GM12872 (cell line): ENCODE measurements at regions not wholly inside any gene's neighbourhood (a gene's known extent, or its start where the extent isn't known, plus 50 kb on each side); places are given as distances from the start of the nearest gene placed in this dataset.

Experiments used
- TF ChIP-seq, protein P1 (sequence below): IDR thresholded peaks from 3 replicates; pipeline ENCODE4 v1.5.1; 2011; ENCODE audit warnings: low read depth, mild to moderate bottlenecking, low read length, moderate library complexity; ENCODE audit not compliant: insufficient read depth

DNA sequence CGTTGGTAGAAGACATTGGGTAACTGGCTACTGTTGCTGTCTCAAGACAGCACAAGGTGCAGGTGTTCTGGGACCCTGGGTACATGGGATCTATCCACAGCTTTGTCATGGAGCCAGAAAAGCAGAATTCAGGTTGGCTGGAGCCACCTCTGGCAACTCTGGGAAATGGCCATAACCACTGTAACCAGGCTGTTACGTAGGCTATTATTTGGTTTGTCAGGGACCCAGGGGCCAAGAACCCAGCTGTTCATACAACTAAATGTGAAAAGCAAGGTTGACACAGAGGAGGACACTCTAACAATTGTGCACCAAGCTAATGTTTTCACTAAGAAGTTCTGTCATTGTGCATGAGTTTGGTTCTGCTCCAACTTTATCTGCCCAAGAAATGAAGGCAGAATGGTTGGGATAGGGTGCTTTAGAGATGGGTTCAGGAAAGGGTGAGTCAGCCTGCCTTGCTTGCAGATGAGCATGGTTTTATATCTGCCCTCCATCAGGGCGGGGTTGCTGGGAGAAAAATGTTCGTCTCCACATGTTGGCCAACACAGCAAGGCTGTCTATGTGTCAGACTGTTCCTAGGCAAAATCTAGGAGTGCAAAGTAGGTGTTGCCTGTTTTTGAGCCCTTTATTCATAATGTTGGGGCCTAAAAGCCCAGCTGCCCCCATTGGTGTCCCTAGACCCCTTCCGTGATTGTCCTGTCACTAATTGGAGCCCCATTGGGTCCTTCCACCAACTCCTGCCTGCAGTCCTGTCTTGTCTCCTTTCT lies 131.3 kb upstream of the DAP start:
- TF ChIP-seq, protein P1, sequence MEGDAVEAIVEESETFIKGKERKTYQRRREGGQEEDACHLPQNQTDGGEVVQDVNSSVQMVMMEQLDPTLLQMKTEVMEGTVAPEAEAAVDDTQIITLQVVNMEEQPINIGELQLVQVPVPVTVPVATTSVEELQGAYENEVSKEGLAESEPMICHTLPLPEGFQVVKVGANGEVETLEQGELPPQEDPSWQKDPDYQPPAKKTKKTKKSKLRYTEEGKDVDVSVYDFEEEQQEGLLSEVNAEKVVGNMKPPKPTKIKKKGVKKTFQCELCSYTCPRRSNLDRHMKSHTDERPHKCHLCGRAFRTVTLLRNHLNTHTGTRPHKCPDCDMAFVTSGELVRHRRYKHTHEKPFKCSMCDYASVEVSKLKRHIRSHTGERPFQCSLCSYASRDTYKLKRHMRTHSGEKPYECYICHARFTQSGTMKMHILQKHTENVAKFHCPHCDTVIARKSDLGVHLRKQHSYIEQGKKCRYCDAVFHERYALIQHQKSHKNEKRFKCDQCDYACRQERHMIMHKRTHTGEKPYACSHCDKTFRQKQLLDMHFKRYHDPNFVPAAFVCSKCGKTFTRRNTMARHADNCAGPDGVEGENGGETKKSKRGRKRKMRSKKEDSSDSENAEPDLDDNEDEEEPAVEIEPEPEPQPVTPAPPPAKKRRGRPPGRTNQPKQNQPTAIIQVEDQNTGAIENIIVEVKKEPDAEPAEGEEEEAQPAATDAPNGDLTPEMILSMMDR: no peak

- TF ChIP-seq, protein P1: no peak
Observed at GRCh38 chr5:10891193-10891592, 130.2 kb upstream of the DAP start.

DNA sequence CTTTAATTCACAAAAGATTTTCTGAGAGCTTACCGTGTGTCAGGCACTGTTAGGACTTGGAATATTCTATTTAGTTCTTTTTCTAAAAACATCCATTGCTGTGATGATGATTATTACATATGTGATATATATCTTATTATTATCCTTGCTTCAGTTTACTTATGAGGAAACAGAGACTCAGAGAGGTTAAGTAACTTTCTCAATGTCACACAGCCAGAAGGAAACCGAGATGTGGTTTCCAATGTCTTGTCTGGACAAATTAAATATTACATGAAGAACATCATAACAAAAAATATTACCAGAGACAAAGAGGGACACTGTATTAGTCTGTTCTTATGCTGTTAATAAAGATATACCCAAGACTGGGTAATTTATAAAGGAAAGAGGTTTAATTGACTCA lies 125.5 kb upstream of the DAP start:
- TF ChIP-seq, protein P1: no peak

- TF ChIP-seq, protein P1: no peak
Observed at GRCh38 chr5:10885026-10885425, 124.0 kb upstream of the DAP start.

GRCh38 chr5:10880934-10881333 lies 119.9 kb upstream of the DAP start:
- TF ChIP-seq, protein P1: no peak

DNA sequence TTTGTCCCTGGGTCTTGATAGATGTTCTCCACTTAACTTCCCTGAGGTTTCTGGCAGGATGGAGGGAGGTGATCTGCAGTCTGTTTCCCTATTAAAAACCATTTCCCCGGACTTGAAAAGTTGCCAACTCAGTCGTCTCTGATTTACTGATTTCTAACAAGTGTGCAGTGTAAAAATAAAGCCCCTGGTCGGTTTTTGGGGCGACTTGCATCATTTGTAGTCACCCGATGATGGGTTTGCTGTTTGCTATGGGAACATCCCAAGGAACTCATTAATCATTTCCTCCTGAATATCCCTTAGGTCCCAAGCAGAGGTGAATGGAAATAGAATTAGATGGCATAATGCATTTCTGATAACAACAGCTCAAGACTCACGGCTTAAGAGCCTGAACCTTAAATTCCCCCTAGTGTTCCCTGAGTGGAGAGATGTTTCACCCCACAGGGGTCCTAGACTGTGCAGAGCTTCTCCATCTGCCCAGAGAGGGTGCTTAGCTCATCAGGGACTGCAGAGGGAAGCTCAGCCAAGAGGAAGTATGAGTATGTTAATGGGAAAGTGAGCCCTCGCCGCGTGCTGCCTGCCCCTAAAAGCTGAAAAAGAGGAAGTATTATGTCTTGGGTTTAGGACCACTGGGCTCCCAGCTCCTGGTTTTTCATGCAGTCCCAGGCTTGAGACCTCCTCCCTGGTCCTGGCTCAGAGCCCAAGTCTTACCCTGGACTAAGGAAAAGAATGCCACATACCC lies 115.1 kb upstream of the DAP start:
- TF ChIP-seq, protein P1: no peak

- TF ChIP-seq, protein P1: no peak
Observed at GRCh38 chr5:10875201-10875768, 114.3 kb upstream of the DAP start.
